Esophagus muscularis mucosa (tissue), 4 donors: ENCODE measurements at regions not wholly inside any gene's neighbourhood (a gene's known extent, or its start where the extent isn't known, plus 50 kb on each side); places are given as distances from the start of the nearest gene placed in this dataset.

Experiments used
- DNase-seq: peaks from one replicate; pipeline ENCODE4 v3.0.0-alpha.2; 2017; ENCODE audit errors: extremely low spot score
- H3K27ac ChIP-seq, 4 donors: fragments of 200-600 bp; sonication (generic); replicated peaks in 1 of 4; 1 replicate in 3 of 4; 2 replicates in 1 of 4; pipeline ENCODE4 v1.5.1; 2016 to 2019; ENCODE audit warnings: mild to moderate bottlenecking in 1 of 4
- H3K27me3 ChIP-seq, 4 donors: fragments of 200-600 bp; sonication (generic); one replicate each; pipeline versions ENCODE4 v1.5.1 to v1.6.0; 2016 to 2019
- H3K36me3 ChIP-seq, 4 donors: fragments of 200-600 bp; sonication (generic); one replicate each; pipeline ENCODE4 v1.5.1; 2016 to 2019
- H3K4me1 ChIP-seq, 4 donors: fragments of 200-600 bp; sonication (generic); one replicate each; pipeline ENCODE4 v1.5.1; 2016 to 2019
- H3K4me3 ChIP-seq, 4 donors: fragments of 200-600 bp; sonication (generic); 1 replicate in 2 of 4; 2 replicates in 2 of 4; pipeline ENCODE4 v1.5.1; 2016 to 2019; ENCODE audit warnings: mild to moderate bottlenecking in 4 of 4, moderate library complexity in 1 of 4
- H3K9me3 ChIP-seq, 4 donors: fragments of 200-600 bp; sonication (generic); 1 replicate in 3 of 4; 2 replicates in 1 of 4; pipeline ENCODE4 v1.5.1; 2016 to 2019
- CTCF ChIP-seq, 3 experiments: fragments of 200-600 bp in 2 of 3; fragments of 450-650 bp in 1 of 3; sonication (generic) in 2 of 3; IDR thresholded peaks; one replicate each; pipeline ENCODE4 v1.5.1; 2017 to 2019; ENCODE audit warnings: antibody characterized with exemption in 3 of 3, mild to moderate bottlenecking in 2 of 3, moderate library complexity in 1 of 3
- EP300 ChIP-seq: sonication (generic); formaldehyde crosslinking; IDR thresholded peaks from one replicate; pipeline ENCODE4 v1.6.1; 2017; ENCODE audit warnings: antibody characterized with exemption
- POLR2A ChIP-seq: fragments of 450-650 bp; IDR thresholded peaks from one replicate; pipeline ENCODE4 v1.6.1; 2017; ENCODE audit warnings: antibody characterized with exemption, moderate library complexity, mild to moderate bottlenecking, low read depth
- POLR2AphosphoS5 ChIP-seq, 2 donors: sonication (generic); formaldehyde crosslinking; IDR thresholded peaks; one replicate each; pipeline ENCODE4 v1.6.1; 2017; ENCODE audit warnings: antibody characterized with exemption in 2 of 2
- WGBS: methylation state at CpG from one replicate; pipeline ENCODE4 v1.1.5; 2018; 5-methylcytosine and 5-hydroxymethylcytosine counted together
- intact Hi-C: fragments of 100-400 bp; cut with DNase I; formaldehyde crosslinking; loops from one replicate; pipeline ENCODE4 v1.15.1; 2023

- H3K36me3 ChIP-seq: no peaks in the 10 kb centered on the region
- peaks cover 0 to 10% (median 0%) of the 10 kb centered on the region in 4 donors for H3K9me3 ChIP-seq
- H3K27ac ChIP-seq: no peak overlapping the region
- H3K27me3 ChIP-seq: peaks cover 0 to 8% (median 0%) of the 10 kb centered on the region in 4 donors
- H3K4me3 ChIP-seq: no peak overlapping the region
- TF ChIP-seq CTCF (IDR thresholded peaks at IDR 0.05) (no peak), POLR2A (no peak), POLR2AphosphoS5 (IDR thresholded peaks at IDR 0.05) (no peak), EP300 (no peak)
- WGBS: 40% methylated on average over 3 of the region's 3 CpGs
- DNase-seq: no peak
- intact Hi-C loops: no loop called here
- H3K4me1 ChIP-seq: no peaks in the 10 kb centered on the region
Measured at GRCh38 chr10:120347644-120348043, 109.4 kb upstream of the PLPP4 start.

- H3K36me3 ChIP-seq: no peaks in the 10 kb centered on the region
- H3K9me3 ChIP-seq: peaks cover 0 to 10% (median 0%) of the 10 kb centered on the region in 4 donors
- no peak for DNase-seq
- H3K4me1 ChIP-seq: no peaks in the 10 kb centered on the region
- intact Hi-C loops: no loop called here
- H3K27ac ChIP-seq: no peak overlapping the region
- peaks cover 0 to 8% (median 0%) of the 10 kb centered on the region in 4 donors for H3K27me3 ChIP-seq
- TF ChIP-seq EP300 (no peak), POLR2A (no peak), POLR2AphosphoS5 (IDR thresholded peaks at IDR 0.05) (no peak)
- H3K4me3 ChIP-seq: no peak overlapping the region
- WGBS: 98% methylated on average over 3 of the region's 3 CpGs
Measured at GRCh38 chr10:120349069-120349468, 108.0 kb upstream of the PLPP4 start.

- Histone ChIP-seq H3K36me3 (no peaks in the 10 kb centered on the region), H3K27ac (no peak overlapping the region), H3K27me3 (no peaks in the 10 kb centered on the region), H3K9me3 (peaks cover 0 to 6% (median 0%) of the 10 kb centered on the region in 4 donors), H3K4me3 (no peak overlapping the region), H3K4me1 (no peaks in the 10 kb centered on the region)
- WGBS: 87% methylated on average over 2 of the region's 2 CpGs
- no peak for TF ChIP-seq POLR2A
- no peak for TF ChIP-seq POLR2AphosphoS5 (IDR thresholded peaks at IDR 0.05)
- TF ChIP-seq CTCF (IDR thresholded peaks at IDR 0.05): no peak
- no peak for DNase-seq
- intact Hi-C loops: no loop called here
Measured at GRCh38 chr10:120355425-120355824, 101.6 kb upstream of the PLPP4 start.

GRCh38 chr10:120360571-120360970 lies 96.5 kb upstream of the PLPP4 start:
- H3K27me3 ChIP-seq: no peaks in the 10 kb centered on the region
- no peaks in the 10 kb centered on the region for H3K4me1 ChIP-seq
- no peak overlapping the region for H3K4me3 ChIP-seq
- 47% methylated on average over 3 of the region's 3 CpGs for WGBS
- intact Hi-C loops: no loop called here
- H3K9me3 ChIP-seq: no peaks in the 10 kb centered on the region
- no peaks in the 10 kb centered on the region for H3K36me3 ChIP-seq
- no peak overlapping the region for H3K27ac ChIP-seq
- no peak for DNase-seq
- TF ChIP-seq POLR2AphosphoS5 (IDR thresholded peaks at IDR 0.05) (no peak), CTCF (IDR thresholded peaks at IDR 0.05) (no peak), POLR2A (no peak), EP300 (no peak)

GRCh38 chr10:120365872-120366271 lies 91.2 kb upstream of the PLPP4 start:
- H3K9me3 ChIP-seq: no peaks in the 10 kb centered on the region
- TF ChIP-seq POLR2A (no peak), POLR2AphosphoS5 (IDR thresholded peaks at IDR 0.05) (no peak)
- no peaks in the 10 kb centered on the region for H3K4me1 ChIP-seq
- intact Hi-C loops: no loop called here
- no peak overlapping the region for H3K4me3 ChIP-seq
- DNase-seq: no peak
- H3K27ac ChIP-seq: no peak overlapping the region
- 94% methylated on average over 5 of the region's 5 CpGs for WGBS
- peaks cover 0 to 2% (median 0%) of the 10 kb centered on the region in 4 donors for H3K27me3 ChIP-seq
- no peaks in the 10 kb centered on the region for H3K36me3 ChIP-seq

GRCh38 chr10:120367341-120367740 lies 89.7 kb upstream of the PLPP4 start:
- Histone ChIP-seq H3K9me3 (no peaks in the 10 kb centered on the region), H3K27me3 (peaks cover 0 to 2% (median 0%) of the 10 kb centered on the region in 4 donors), H3K36me3 (no peaks in the 10 kb centered on the region), H3K4me3 (no peak overlapping the region), H3K4me1 (no peaks in the 10 kb centered on the region), H3K27ac (no peak overlapping the region)
- DNase-seq: no peak
- intact Hi-C loops: no loop called here
- TF ChIP-seq EP300 (no peak), POLR2A (no peak), POLR2AphosphoS5 (IDR thresholded peaks at IDR 0.05) (no peak), CTCF (IDR thresholded peaks at IDR 0.05) (no peak)
- 57% methylated on average over 3 of the region's 3 CpGs for WGBS
